IMR-90 (cell line): ENCODE measurements at regions not wholly inside any gene's neighbourhood (a gene's known extent, or its start where the extent isn't known, plus 50 kb on each side); places are given as distances from the start of the nearest gene placed in this dataset.

ENCODE experiments used
- ATAC-seq: fragments of 200-7000 bp; cut with Tn5 transposase; 2 replicates; pipeline ENCODE4 v1.9.1; 2020; ENCODE audit warnings: low read depth, mild to moderate bottlenecking, moderate library complexity
- BruUV-seq: library from RNA; stranded (reverse); fragments of 400-500 nt; replicated peaks from 2 replicates; lab custom pipeline; 2021; lab: Mats Ljungman, UMichigan
- CTCF ChIA-PET: fragments of 300-600 bp; formaldehyde crosslinking; extraction: SDS; loops from one replicate; lab custom pipeline; 2021; ENCODE audit warnings: antibody characterized with exemption; lab: Yijun Ruan, JAX
- POLR2A ChIA-PET: fragments of 300-600 bp; sonication (Branson Sonifier 250); formaldehyde crosslinking; loops from one replicate; lab custom pipeline; 2022; ENCODE audit warnings: antibody characterized with exemption; ENCODE audit not compliant: unreplicated experiment; lab: Charles Lee
- DNase-seq: peaks from one replicate; pipeline ENCODE4 v3.0.0; 2013
- H2AFZ ChIP-seq: replicated peaks from 2 replicates; pipeline ENCODE3; 2013; ENCODE audit warnings: low read length, mild to moderate bottlenecking; ENCODE audit not compliant: poor library complexity
- H2AK5ac ChIP-seq: 2 replicates; pipeline ENCODE4 v1.6.1; 2013; ENCODE audit warnings: low read depth, low read length, inconsistent platforms
- H2AK9ac ChIP-seq: replicated peaks from 2 replicates; pipeline ENCODE3; 2013; ENCODE audit warnings: mild to moderate bottlenecking, low read depth, low read length, moderate library complexity; ENCODE audit not compliant: poor library complexity
- H2BK120ac ChIP-seq: 2 replicates; pipeline ENCODE4 v1.6.1; 2013; ENCODE audit warnings: low read depth, low read length, inconsistent platforms
- H2BK15ac ChIP-seq: 3 replicates; pipeline ENCODE4 v1.6.1; 2013; ENCODE audit warnings: low read depth, low read length, inconsistent platforms
- H2BK20ac ChIP-seq: 2 replicates; pipeline ENCODE4 v1.6.1; 2013; ENCODE audit warnings: low read depth, mild to moderate bottlenecking, inconsistent platforms, low read length, moderate library complexity
- H2BK5ac ChIP-seq: 2 replicates; pipeline ENCODE4 v1.6.1; 2013; ENCODE audit warnings: mild to moderate bottlenecking, low read depth, low read length, inconsistent platforms; ENCODE audit not compliant: poor library complexity, severe bottlenecking
- H3K14ac ChIP-seq: replicated peaks from 2 replicates; pipeline ENCODE4 v1.6.1; 2013; ENCODE audit warnings: low read depth, low read length, inconsistent platforms
- H3K18ac ChIP-seq: 2 replicates; pipeline ENCODE4 v1.6.1; 2013; ENCODE audit warnings: low read depth, low read length, control low read depth
- H3K23ac ChIP-seq: 2 replicates; pipeline ENCODE4 v1.6.1; 2013; ENCODE audit warnings: low read depth, low read length, inconsistent platforms
- H3K27ac ChIP-seq: 2 replicates; pipeline ENCODE4 v1.5.1; 2013; ENCODE audit warnings: mild to moderate bottlenecking, control low read depth, low read length; ENCODE audit not compliant: insufficient read depth
- H3K27me3 ChIP-seq: 2 replicates; pipeline ENCODE4 v1.6.1; 2013; ENCODE audit warnings: low read length; ENCODE audit not compliant: control insufficient read depth, insufficient read depth
- H3K36me3 ChIP-seq: 2 replicates; pipeline ENCODE4 v1.6.1; 2013; ENCODE audit warnings: low read length, mixed read lengths; ENCODE audit not compliant: control insufficient read depth, insufficient read depth
- H3K4ac ChIP-seq: 2 replicates; pipeline ENCODE4 v1.6.1; 2013; ENCODE audit warnings: low read depth, low read length, inconsistent platforms
- H3K4me1 ChIP-seq: 2 replicates; pipeline ENCODE4 v1.6.1; 2013; ENCODE audit warnings: low read length, mixed read lengths; ENCODE audit not compliant: control insufficient read depth, insufficient read depth
- H3K4me2 ChIP-seq: 2 replicates; pipeline ENCODE4 v1.6.1; 2013; ENCODE audit warnings: low read depth, mild to moderate bottlenecking, control low read depth, low read length, moderate library complexity
- H3K4me3 ChIP-seq: 2 replicates; pipeline ENCODE4 v1.5.1; 2013; ENCODE audit warnings: low read depth, mild to moderate bottlenecking, control low read depth, low read length, moderate library complexity; ENCODE audit not compliant: insufficient read depth
- H3K56ac ChIP-seq: 2 replicates; pipeline ENCODE4 v1.6.1; 2013; ENCODE audit warnings: low read length, inconsistent platforms; ENCODE audit not compliant: insufficient read depth; ENCODE audit errors: extremely low read depth
- H3K79me1 ChIP-seq, 2 experiments: 2 replicates each; pipeline ENCODE4 v1.6.1; 2013; ENCODE audit warnings: low read length in 2 of 2, inconsistent platforms in 1 of 2, low read depth in 1 of 2
- H3K9ac ChIP-seq: 2 replicates; pipeline ENCODE4 v1.6.1; 2013; ENCODE audit warnings: low read depth, low read length, control low read depth
- H3K9me1 ChIP-seq: 2 replicates; pipeline ENCODE4 v1.6.1; 2013; ENCODE audit warnings: low read length, inconsistent platforms; ENCODE audit not compliant: insufficient read depth
- H3K9me3 ChIP-seq: 2 replicates; pipeline ENCODE4 v1.6.1; 2013; ENCODE audit warnings: low read length; ENCODE audit not compliant: control insufficient read depth, insufficient read depth
- H4K20me1 ChIP-seq: 2 replicates; pipeline ENCODE4 v1.6.1; 2013; ENCODE audit warnings: low read length, inconsistent platforms; ENCODE audit not compliant: insufficient read depth
- H4K5ac ChIP-seq: 2 replicates; pipeline ENCODE4 v1.6.1; 2013; ENCODE audit warnings: mild to moderate bottlenecking, low read depth, low read length, control low read depth
- H4K8ac ChIP-seq, 2 experiments: 2 replicates each; pipeline ENCODE4 v1.6.1; 2013; ENCODE audit warnings: low read depth in 2 of 2, low read length in 2 of 2, control low read depth in 1 of 2, inconsistent platforms in 1 of 2
- H4K91ac ChIP-seq: 2 replicates; pipeline ENCODE4 v1.6.1; 2013; ENCODE audit warnings: low read depth, low read length, inconsistent platforms; ENCODE audit not compliant: insufficient read depth
- CEBPB ChIP-seq: IDR thresholded peaks from 2 replicates; pipeline ENCODE4 v1.6.1; 2012; ENCODE audit warnings: low read depth, low read length, improper control_type of control experiment
- CHD1 ChIP-seq: IDR thresholded peaks from 2 replicates; pipeline ENCODE4 v1.6.1; 2012; ENCODE audit warnings: low read depth, low read length, improper control_type of control experiment
- RCOR1 ChIP-seq: IDR thresholded peaks from 2 replicates; pipeline ENCODE4 v1.6.1; 2012; ENCODE audit warnings: mild to moderate bottlenecking, low read length, improper control_type of control experiment; ENCODE audit not compliant: insufficient replicate concordance
- RFX5 ChIP-seq: IDR thresholded peaks from 2 replicates; pipeline ENCODE4 v1.8.0; 2012; ENCODE audit warnings: low read depth, mild to moderate bottlenecking, low read length, moderate library complexity
- WGBS, 2 experiments: methylation state at CpG; one replicate each; pipeline versions ENCODE4 v1.1.5 to v1.1.7; 2013; ENCODE audit warnings: missing lambda C conversion rate in 2 of 2; ENCODE audit not compliant: insufficient read length in 1 of 2; ENCODE audit errors: extremely low coverage in 2 of 2; 5-methylcytosine and 5-hydroxymethylcytosine counted together
- dilution Hi-C: fragments of 300-500 bp; cut with HindIII; formaldehyde crosslinking; loops from one replicate; pipeline ENCODE4 v1.14.3; 2018; ENCODE audit warnings: low sequenced_read_pairs; ENCODE audit not compliant: unreplicated experiment
- in situ Hi-C: fragments of 300-500 bp; cut with MboI; formaldehyde crosslinking; loops from 3 replicates; pipeline ENCODE4 v1.14.3; 2019; ENCODE audit warnings: low sequenced_read_pairs, inconsistent platforms, mixed read lengths
- intact Hi-C: fragments of 100-400 bp; cut with micrococcal nuclease; formaldehyde crosslinking; loops from 2 replicates; pipeline ENCODE4 v1.10.0; 2022

- DNase-seq = no peak
- ChIA-PET POLR2A (no interaction called here), CTCF (no interaction called here)
- TF ChIP-seq CEBPB = no peak
- no peak for TF ChIP-seq CHD1
- no peak for TF ChIP-seq RFX5
- no peak for TF ChIP-seq RCOR1
- no peak overlapping the region for H3K4me3 ChIP-seq
- H3K27ac ChIP-seq = no peak overlapping the region
- in situ Hi-C loops (no loop called here), dilution Hi-C loops (no loop called here), intact Hi-C loops (no loop called here)
- no peak overlapping the region for H2BK120ac ChIP-seq
- H3K27me3 ChIP-seq = no peaks in the 10 kb centered on the region
- H2AFZ ChIP-seq = no peak overlapping the region
- H3K79me1 ChIP-seq = no peaks in the 10 kb centered on the region
- H3K4me1 ChIP-seq = no peaks in the 10 kb centered on the region
- no peak overlapping the region for H2BK15ac ChIP-seq
- no peak overlapping the region for H3K14ac ChIP-seq
- H3K9ac ChIP-seq = no peak overlapping the region
- H2AK9ac ChIP-seq = no peak overlapping the region
- peaks cover 13% of the 10 kb centered on the region for H3K9me3 ChIP-seq
- H4K8ac ChIP-seq = no peak overlapping the region
- H2BK20ac ChIP-seq = no peak overlapping the region
- no peak overlapping the region for H3K18ac ChIP-seq
- H4K20me1 ChIP-seq = no peaks in the 10 kb centered on the region
- no peak overlapping the region for H3K56ac ChIP-seq
- no peak overlapping the region for H3K23ac ChIP-seq
- no peak overlapping the region for H4K91ac ChIP-seq
- H2BK5ac ChIP-seq = no peak overlapping the region
- no peaks in the 10 kb centered on the region for H3K36me3 ChIP-seq
- no peaks in the 10 kb centered on the region for H3K9me1 ChIP-seq
- no peak overlapping the region for H3K4me2 ChIP-seq
- H3K4ac ChIP-seq = no peak overlapping the region
- no peak for ATAC-seq
- H4K5ac ChIP-seq = no peak overlapping the region
- 64% methylated on average over 6 of the region's 9 CpGs; no CpG with 5 or more reads in 1 of the 2 experiments for WGBS, 2 experiments
- H2AK5ac ChIP-seq = no peak overlapping the region
- no TSS peak for BruUV-seq
These were observed 222.3 kb upstream of the MGMT start for GRCh38 chr10:129244757-129245156.
